ENCODE measurements at regions not wholly inside any gene's neighbourhood (a gene's known extent, or its start where the extent isn't known, plus 50 kb on each side); places are given as distances from the start of the nearest gene placed in this dataset.

DNA sequence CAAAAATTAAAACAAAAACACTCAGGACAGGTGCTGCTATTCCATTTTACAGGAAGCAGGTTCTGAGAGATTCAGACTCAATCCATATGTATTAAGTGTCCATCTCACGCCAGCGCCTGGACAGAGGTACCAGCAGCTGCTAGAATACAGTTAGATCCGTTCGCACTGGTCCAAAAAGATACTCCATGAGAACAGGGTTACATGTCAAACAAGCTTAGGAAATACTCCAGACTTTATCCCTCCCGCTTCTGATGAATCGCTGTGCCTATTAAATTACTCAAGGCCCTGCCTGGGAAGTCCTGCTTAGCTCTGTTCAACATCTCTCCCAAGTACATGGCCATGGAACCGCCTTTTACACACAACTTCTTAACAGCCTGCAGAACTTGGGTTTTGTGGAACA, 50.2 kb upstream of the SLC35C1 start:
- Histone ChIP-seq H3K9me3 (no peaks in the 10 kb centered on the region), H3K4me3 (no peak overlapping the region), H3K27me3 (no peaks in the 10 kb centered on the region), H3K36me3 (ENCODE audit: low read depth, missing control alignments) (no peaks in the 10 kb centered on the region), H3K27ac (no peak overlapping the region), H3K4me1 (peaks cover 33% of the 10 kb centered on the region)
- DNase-seq: no peak
- 54 to 77% methylated on average over 7 of the region's 7 CpGs for WGBS, 2 donors
- intact Hi-C loops (cut with DNase I; ENCODE audit: low total_unique reads): no loop called here
- TF ChIP-seq, protein P1, sequence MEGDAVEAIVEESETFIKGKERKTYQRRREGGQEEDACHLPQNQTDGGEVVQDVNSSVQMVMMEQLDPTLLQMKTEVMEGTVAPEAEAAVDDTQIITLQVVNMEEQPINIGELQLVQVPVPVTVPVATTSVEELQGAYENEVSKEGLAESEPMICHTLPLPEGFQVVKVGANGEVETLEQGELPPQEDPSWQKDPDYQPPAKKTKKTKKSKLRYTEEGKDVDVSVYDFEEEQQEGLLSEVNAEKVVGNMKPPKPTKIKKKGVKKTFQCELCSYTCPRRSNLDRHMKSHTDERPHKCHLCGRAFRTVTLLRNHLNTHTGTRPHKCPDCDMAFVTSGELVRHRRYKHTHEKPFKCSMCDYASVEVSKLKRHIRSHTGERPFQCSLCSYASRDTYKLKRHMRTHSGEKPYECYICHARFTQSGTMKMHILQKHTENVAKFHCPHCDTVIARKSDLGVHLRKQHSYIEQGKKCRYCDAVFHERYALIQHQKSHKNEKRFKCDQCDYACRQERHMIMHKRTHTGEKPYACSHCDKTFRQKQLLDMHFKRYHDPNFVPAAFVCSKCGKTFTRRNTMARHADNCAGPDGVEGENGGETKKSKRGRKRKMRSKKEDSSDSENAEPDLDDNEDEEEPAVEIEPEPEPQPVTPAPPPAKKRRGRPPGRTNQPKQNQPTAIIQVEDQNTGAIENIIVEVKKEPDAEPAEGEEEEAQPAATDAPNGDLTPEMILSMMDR (IDR thresholded peaks at IDR 0.05): no peak
- no peak for TF ChIP-seq POLR2A (IDR thresholded peaks at IDR 0.05)

DNA sequence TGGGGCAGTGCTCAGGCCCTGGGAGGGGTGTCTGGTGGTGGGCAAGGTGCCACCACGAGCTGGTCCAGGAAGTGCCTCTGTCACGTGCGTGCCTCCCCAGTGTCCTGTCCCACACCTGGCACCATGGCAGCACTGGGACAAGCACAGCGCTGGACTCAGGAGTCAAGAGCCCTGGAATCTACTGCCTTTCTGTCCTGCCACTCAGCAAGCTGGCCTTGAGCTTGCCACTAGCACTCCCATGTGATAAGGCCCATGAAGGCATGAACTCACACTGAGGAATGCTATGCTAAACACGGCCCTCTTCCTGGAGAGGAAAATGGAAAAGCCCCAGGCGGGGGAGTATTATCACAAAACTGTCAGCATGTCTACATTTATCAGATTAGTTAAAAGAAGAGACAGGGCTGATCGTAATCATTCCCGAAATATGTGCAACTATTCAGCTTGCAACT, 50.7 kb upstream of the SLC35C1 start:
- intact Hi-C loops (cut with DNase I; ENCODE audit: low total_unique reads): no loop called here
- TF ChIP-seq, protein P1 (IDR thresholded peaks at IDR 0.05): no peak
- TF ChIP-seq POLR2A (IDR thresholded peaks at IDR 0.05): no peak
- no peak overlapping the region for H3K4me3 ChIP-seq
- no peak overlapping the region for H3K27ac ChIP-seq
- H3K4me1 ChIP-seq: peaks cover 33% of the 10 kb centered on the region
- H3K36me3 ChIP-seq (ENCODE audit: low read depth, missing control alignments): no peaks in the 10 kb centered on the region
- 40 to 58% methylated on average over 6 of the region's 8 CpGs for WGBS, 2 donors
- H3K9me3 ChIP-seq: no peaks in the 10 kb centered on the region
- peak; percentile 71 for DNase-seq
- no peaks in the 10 kb centered on the region for H3K27me3 ChIP-seq

DNA sequence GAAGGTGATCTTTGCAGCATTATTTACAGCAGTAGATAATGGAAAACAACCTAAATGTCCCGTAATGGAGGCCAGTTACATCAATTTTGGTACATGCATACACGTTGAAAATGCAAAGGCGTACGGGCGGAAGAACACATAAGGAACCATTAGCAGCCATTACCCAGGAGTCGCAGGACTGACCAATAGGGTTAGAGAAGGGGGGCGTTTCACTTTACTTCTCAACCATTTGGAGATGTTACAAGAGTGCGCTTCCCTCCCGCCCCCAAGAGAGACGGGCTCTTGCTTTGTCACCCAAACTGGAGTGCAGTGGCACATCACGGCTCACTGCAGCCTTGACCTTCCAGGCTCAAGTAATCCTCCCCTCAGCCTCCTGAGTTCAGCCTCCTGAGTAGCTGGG, 52.8 kb upstream of the SLC35C1 start:
- 44 to 61% methylated on average over 11 of the region's 11 CpGs for WGBS, 2 donors
- Histone ChIP-seq H3K36me3 (ENCODE audit: low read depth, missing control alignments) (no peaks in the 10 kb centered on the region), H3K4me1 (peaks cover 33% of the 10 kb centered on the region), H3K27ac (no peak overlapping the region), H3K27me3 (no peaks in the 10 kb centered on the region), H3K9me3 (no peaks in the 10 kb centered on the region), H3K4me3 (no peak overlapping the region)
- intact Hi-C loops (cut with DNase I; ENCODE audit: low total_unique reads): no loop called here
- TF ChIP-seq POLR2A (IDR thresholded peaks at IDR 0.05): no peak
- TF ChIP-seq, protein P1 (IDR thresholded peaks at IDR 0.05): no peak
- peak; percentile 35 for DNase-seq

DNA sequence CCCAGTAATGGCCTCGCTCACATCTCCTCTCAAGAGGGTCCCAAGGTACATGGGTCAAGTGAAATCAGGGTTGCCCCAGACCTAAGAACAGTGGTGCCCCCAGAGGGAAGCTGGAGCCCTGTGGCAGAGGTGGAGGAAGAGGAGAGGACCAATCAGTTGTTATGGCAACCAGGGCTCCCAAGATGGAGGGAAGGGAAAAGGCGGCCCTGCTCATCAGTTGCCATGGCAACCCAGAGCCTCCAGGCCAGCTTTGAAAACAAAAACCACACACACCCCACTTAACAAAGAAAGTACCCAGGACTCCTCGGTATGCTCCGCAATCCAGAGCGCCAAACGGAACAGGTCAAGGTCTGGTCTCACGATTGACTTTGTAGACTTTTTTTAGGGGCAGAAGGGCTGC, 53.5 kb upstream of the SLC35C1 start:
- TF ChIP-seq POLR2A (IDR thresholded peaks at IDR 0.05): no peak
- TF ChIP-seq, protein P1 (IDR thresholded peaks at IDR 0.05): no peak
- 51 to 59% methylated on average over 7 of the region's 7 CpGs for WGBS, 2 donors
- no peaks in the 10 kb centered on the region for H3K27me3 ChIP-seq
- H3K36me3 ChIP-seq (ENCODE audit: low read depth, missing control alignments): no peaks in the 10 kb centered on the region
- H3K4me1 ChIP-seq: peaks cover 33% of the 10 kb centered on the region
- no peaks in the 10 kb centered on the region for H3K9me3 ChIP-seq
- no peak overlapping the region for H3K27ac ChIP-seq
- peak; percentile 61 for DNase-seq
- intact Hi-C loops (cut with DNase I; ENCODE audit: low total_unique reads): no loop called here
- no peak overlapping the region for H3K4me3 ChIP-seq

DNA sequence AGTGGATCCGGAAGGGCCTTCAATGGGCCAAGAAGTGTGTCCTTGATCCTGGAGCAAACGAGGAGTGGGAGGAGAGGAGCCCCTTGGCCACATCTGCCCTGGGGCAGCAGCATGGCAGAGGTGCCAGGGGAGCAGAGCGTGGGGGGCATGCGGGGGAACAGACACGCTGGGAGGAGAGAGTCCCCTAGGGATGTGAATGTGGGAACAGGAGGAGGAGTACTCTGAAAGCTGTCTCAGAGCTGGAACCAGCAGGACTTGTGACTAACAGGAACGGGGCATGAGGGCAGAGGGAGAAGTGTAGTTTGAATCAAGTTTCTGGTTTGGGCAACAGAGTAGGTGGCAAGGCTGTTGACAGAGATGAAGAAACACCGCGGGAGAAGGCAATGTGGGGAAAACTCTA, 54.5 kb upstream of the SLC35C1 start:
- Histone ChIP-seq H3K9me3 (no peaks in the 10 kb centered on the region), H3K27ac (no peak overlapping the region), H3K4me1 (peaks cover 37% of the 10 kb centered on the region), H3K36me3 (ENCODE audit: low read depth, missing control alignments) (no peaks in the 10 kb centered on the region), H3K4me3 (no peak overlapping the region), H3K27me3 (no peaks in the 10 kb centered on the region)
- intact Hi-C loops (cut with DNase I; ENCODE audit: low total_unique reads): no loop called here
- TF ChIP-seq, protein P1 (IDR thresholded peaks at IDR 0.05): no peak
- no peak for TF ChIP-seq POLR2A (IDR thresholded peaks at IDR 0.05)
- WGBS, 2 donors: 37 to 54% methylated on average over 8 of the region's 8 CpGs
- no peak for DNase-seq

Measured in testis (tissue), 2 donors.